BE2C (cell line): ENCODE measurements at regions not wholly inside any gene's neighbourhood (a gene's known extent, or its start where the extent isn't known, plus 50 kb on each side); places are given as distances from the start of the nearest gene placed in this dataset.

ENCODE experiments used
- DNase-seq: peaks from one replicate; pipeline ENCODE4 v3.0.0-alpha.2; 2020
- H3K27me3 ChIP-seq: fragments of 250-450 bp; sonication (Bioruptor Pico); 2 replicates; pipeline ENCODE4 v1.5.1; 2020; ENCODE audit warnings: mild to moderate bottlenecking
- H3K36me3 ChIP-seq: fragments of 250-450 bp; sonication (Bioruptor Pico); 2 replicates; pipeline ENCODE4 v1.5.1; 2020; ENCODE audit warnings: mild to moderate bottlenecking
- H3K4me1 ChIP-seq: fragments of 250-450 bp; sonication (Bioruptor Pico); 2 replicates; pipeline ENCODE4 v1.5.1; 2020
- H3K4me3 ChIP-seq: 2 replicates; pipeline ENCODE4 v1.5.1; 2011; ENCODE audit warnings: low read depth, low read length
- H3K9me3 ChIP-seq: fragments of 250-450 bp; sonication (Bioruptor Pico); 2 replicates; pipeline ENCODE4 v1.5.1; 2020
- TF ChIP-seq, protein P1 (sequence below): IDR thresholded peaks from 2 replicates; pipeline ENCODE4 v1.5.1; 2012; ENCODE audit warnings: mild to moderate bottlenecking, low read depth, low read length

DNA sequence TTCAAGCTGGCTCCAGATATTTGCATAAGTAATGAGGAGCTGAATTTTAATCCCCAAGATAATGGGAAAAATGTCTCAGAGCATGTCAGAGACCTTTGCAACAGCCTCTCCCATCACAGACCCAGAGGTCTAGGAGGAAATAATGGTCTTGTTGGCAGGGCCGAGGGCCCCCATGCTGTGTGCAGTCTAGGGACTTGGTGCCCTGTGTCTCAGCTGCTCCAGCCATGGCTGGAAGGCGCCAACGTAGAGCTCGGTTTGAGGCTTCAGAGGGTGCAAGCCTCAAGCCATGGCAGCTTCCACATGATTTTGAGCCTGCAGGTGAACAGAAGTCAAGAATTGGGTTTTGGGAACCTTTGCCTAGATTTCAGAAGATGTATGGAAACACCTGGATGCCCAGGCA lies 134.7 kb downstream of the LYPLAL1 start:
- TF ChIP-seq, protein P1, sequence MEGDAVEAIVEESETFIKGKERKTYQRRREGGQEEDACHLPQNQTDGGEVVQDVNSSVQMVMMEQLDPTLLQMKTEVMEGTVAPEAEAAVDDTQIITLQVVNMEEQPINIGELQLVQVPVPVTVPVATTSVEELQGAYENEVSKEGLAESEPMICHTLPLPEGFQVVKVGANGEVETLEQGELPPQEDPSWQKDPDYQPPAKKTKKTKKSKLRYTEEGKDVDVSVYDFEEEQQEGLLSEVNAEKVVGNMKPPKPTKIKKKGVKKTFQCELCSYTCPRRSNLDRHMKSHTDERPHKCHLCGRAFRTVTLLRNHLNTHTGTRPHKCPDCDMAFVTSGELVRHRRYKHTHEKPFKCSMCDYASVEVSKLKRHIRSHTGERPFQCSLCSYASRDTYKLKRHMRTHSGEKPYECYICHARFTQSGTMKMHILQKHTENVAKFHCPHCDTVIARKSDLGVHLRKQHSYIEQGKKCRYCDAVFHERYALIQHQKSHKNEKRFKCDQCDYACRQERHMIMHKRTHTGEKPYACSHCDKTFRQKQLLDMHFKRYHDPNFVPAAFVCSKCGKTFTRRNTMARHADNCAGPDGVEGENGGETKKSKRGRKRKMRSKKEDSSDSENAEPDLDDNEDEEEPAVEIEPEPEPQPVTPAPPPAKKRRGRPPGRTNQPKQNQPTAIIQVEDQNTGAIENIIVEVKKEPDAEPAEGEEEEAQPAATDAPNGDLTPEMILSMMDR: no peak
- Histone ChIP-seq H3K4me3 (no peak overlapping the region), H3K9me3 (no peaks in the 10 kb centered on the region), H3K36me3 (no peaks in the 10 kb centered on the region), H3K4me1 (no peaks in the 10 kb centered on the region), H3K27me3 (no peaks in the 10 kb centered on the region)
- no peak for DNase-seq

DNA sequence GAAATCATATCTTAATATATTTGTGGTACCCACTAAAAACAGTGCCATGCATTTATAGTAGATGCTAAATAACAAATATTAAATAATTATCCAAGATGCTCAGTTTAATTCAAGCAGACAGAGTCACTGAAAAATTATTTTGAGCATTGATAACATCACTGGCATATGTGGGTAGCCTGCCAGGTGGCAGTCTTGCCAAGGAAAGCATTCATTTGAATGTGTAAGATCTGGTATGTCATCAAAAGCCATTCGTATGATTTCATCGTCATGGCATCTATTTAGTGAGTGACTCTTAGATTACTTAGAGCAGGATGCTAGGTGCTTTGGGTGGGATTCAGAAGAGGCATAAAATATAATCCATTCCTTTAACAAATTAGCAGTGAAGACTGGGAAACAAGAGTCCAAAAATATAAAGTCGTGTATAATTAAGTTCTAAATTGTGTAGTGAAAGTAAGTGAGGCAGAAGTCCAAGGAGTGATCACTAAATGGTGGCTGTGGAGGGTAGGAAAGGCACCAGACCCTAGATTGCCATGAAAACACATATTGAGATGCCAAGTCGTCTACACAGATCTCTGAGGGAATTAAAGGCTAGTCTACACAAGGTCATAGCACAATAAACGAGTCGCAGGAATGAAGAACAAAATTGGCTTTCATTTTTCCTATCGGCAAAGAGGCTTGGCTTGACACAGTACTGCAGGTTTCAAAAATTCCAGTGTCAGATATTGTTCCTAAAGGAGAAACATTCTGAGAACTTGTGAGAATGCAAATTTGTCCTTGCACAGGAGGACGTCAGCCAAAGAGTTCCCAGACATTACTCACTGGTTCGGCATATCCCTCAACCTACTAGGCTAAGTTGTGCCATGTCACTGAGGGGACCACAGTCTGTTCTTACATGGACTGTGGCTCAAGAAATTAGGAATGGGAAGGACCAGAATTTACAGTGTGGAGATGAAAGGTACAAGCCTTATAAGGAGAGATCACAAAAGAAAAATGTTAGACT lies 130.8 kb downstream of the LYPLAL1 start:
- H3K4me1 ChIP-seq: no peaks in the 10 kb centered on the region
- no peaks in the 10 kb centered on the region for H3K27me3 ChIP-seq
- H3K9me3 ChIP-seq: no peaks in the 10 kb centered on the region
- no peak overlapping the region for H3K4me3 ChIP-seq
- DNase-seq: no peak
- TF ChIP-seq, protein P1: no peak
- H3K36me3 ChIP-seq: no peaks in the 10 kb centered on the region

DNA sequence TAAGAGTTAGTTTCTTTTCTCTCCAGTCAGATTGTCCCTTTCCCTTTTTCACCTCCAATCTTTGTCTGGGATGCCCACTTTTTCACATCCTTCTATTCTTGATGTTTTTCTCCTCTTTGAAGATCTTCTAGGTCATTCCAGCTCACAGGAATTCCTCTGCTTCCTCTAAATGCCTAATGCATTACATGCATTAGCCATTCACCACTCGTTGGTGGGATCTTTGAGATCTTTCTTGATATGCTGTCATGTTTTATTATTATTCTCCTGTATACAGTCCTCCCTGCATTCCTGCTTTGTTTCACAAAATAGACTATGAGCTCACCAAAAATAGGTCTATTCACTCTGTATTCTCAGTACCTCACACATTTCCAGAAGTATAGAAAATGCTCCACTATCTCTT lies 129.0 kb downstream of the LYPLAL1 start:
- H3K4me1 ChIP-seq: no peaks in the 10 kb centered on the region
- H3K9me3 ChIP-seq: no peaks in the 10 kb centered on the region
- DNase-seq: no peak
- H3K36me3 ChIP-seq: no peaks in the 10 kb centered on the region
- no peaks in the 10 kb centered on the region for H3K27me3 ChIP-seq
- TF ChIP-seq, protein P1: no peak
- no peak overlapping the region for H3K4me3 ChIP-seq

DNA sequence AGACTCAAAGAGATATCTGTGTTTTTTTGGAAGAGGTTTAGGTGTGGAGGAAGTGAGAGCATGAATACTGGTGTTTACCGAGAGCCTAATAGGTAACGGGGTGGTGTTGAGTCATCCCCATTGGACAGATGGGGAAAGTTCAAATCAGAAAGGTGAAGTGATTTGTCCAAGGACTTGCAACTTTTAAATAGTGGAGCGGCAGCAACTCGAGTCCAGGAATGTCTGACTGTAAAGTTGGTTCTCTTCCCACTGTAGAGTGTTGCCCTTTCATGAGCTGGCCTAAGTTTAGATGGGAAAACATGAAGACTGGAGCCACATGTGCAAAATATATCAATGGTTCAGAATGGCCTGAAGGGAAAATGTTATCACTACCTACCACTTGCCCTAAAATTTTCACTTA lies 125.7 kb downstream of the LYPLAL1 start:
- no peaks in the 10 kb centered on the region for H3K9me3 ChIP-seq
- TF ChIP-seq, protein P1: no peak

DNA sequence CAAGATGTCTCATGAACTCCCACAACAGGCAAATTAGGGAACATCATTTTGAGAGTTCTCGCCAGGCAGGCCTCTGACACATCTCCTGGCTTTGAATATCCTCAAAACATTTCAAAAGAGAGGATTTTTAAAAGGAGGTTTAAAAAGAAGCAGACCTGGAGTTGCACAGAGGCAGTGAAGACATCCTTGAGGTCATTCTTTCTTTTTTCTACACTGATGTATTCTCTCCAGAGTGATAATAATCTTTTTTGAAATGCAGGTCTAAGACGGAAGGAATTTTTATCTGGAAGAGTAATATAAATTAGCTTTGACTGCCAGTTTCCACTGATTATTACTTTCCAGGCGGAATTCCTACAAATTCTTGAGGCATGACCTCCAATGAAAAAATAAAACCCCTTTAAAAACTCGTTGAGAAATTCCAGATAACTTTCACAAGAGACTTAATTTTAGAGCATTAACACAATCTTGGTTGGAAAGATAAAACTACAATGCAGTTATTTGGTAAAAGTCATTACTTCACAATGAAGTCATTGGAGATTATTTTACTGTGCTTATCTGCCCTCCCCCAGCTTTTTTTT lies 125.0 kb downstream of the LYPLAL1 start:
- H3K4me3 ChIP-seq: no peak overlapping the region
- TF ChIP-seq, protein P1: no peak
- H3K27me3 ChIP-seq: no peaks in the 10 kb centered on the region
- H3K4me1 ChIP-seq: no peaks in the 10 kb centered on the region
- no peak for DNase-seq
- H3K9me3 ChIP-seq: no peaks in the 10 kb centered on the region
- no peaks in the 10 kb centered on the region for H3K36me3 ChIP-seq

More for the DNA sequence above, 125.7 kb downstream of the LYPLAL1 start:
- DNase-seq: no peak
- no peaks in the 10 kb centered on the region for H3K36me3 ChIP-seq
- no peaks in the 10 kb centered on the region for H3K4me1 ChIP-seq
- no peaks in the 10 kb centered on the region for H3K27me3 ChIP-seq
- no peak overlapping the region for H3K4me3 ChIP-seq
